Smooth muscle cell of the brain vasculature (primary cell): ENCODE measurements at regions not wholly inside any gene's neighbourhood (a gene's known extent, or its start where the extent isn't known, plus 50 kb on each side); places are given as distances from the start of the nearest gene placed in this dataset.
"Not testable (repeated sequence)": the region's sequence is repeated elsewhere in the genome, so short reads cannot be mapped to it uniquely, and the experiment has no call there.

Experiments
- DNase-seq: peaks from one replicate; pipeline ENCODE4 v3.0.0-alpha.2; 2012; ENCODE audit warnings: low read depth, low spot score

DNA sequence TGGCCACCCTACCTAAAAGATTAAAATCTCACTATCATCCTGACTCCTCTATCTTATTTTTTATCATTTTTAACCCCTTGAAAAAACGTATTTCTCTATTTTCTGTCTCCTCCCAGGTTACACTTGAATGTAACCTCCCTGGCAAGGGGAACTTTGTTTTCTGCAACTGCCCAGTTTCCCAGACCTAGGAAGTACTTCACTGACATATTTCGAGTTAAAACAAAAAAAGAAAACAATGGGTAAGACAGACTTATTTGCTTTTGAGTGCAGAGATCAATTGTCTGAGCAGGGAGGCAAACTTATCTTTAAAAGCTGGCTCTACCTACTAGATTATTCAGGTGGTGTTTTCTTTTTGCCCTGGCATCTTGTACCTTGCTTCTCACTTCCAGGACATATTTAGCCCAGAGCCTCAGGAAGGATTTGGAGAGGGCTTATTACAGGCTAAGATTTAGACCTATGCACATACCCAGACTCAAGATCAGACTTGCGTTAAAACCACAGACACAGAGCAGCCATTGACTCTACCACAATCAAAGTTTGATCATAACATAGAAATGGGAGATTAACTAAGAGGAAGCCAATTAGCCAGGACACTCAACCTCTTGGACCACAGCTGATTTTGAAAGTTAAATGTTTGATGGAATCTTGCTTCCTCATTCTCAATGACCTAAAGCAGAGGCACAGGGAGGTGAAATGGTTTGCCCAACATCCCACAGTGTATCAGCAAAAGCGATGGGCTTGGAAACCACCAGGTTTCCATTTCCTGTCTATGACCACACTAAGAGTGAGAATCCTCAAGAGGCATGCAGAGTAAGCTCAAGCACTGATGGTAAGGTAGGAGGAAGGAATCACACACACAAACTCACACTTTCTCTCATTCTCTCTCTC lies 169.5 kb upstream of the THBS1 start:
- no peak for DNase-seq

DNA sequence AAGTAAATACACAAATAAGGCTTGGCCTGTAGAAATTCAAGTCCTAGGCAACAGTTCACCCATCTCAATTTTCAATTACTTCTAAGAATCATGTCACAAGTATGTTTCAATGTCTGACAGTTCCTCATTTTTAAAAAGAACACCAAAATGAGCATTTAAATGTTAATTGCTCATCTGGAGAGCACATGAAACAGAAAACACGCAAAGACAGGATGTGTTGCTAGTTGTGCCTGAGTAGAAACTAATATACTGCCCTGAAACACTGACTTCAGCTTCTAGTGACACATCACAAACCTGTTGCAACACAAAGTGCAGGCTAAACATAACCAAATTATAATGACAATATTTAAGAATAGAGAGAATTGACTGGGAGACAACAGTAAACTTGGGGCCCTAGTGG lies 167.3 kb upstream of the THBS1 start:
- DNase-seq: no peak

DNA sequence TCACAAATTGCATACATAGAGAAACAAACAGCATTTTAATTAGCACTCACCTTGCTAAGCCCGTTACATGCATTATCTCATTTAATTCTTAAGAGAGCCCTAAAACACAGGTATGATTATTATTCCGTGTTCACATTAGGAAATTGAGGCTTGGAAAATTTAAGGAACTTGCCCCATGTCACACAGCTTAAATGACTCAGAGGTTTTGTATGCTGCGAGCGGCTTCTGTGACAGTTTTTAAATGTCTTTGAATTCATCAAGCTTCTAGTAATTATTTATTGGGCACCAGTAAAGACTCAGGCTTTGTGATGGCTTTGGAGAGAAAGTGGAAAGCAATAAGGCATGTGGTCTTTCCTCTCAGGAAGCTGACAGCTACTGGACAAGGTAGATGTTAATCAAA lies 166.7 kb upstream of the THBS1 start:
- no peak for DNase-seq

DNA sequence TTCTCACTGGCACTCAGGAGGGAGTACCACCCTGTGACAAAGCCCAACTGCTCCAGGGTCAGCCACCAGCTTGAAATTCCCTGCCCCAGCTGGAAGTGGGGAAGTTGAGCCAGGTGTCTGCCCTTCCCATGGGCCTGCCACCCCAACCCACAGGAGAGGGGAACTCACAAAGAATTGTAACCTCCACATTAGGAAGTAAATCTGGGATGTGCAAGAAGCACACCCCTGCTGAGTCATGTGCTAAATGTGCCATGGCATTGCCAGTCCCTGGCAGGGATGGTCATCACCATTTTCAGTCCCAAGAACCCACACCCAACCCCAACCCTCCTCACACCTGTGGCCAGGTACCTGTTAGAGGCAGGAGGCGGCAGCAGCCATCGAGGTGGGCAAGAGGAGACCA lies 165.2 kb upstream of the THBS1 start:
- DNase-seq: no peak

DNA sequence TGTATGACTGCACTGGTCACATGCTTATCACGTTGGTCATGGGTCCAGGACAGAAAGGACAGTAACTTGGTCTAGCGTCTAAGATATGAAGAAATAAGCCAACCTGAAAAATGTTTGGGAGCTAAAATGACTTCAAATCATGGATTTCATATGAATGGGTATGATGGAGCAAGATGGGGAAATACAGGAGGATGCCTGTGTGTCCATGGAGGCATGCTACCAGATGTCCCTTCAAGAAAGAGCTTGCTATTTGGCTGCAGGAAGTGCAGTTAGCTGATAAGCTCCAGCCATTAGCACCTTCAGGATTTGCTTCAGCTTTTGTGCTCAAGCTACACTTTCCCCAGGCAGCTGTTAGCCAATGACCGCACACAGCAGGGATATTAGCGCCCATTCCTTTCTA lies 164.6 kb upstream of the THBS1 start:
- DNase-seq: no peak

DNA sequence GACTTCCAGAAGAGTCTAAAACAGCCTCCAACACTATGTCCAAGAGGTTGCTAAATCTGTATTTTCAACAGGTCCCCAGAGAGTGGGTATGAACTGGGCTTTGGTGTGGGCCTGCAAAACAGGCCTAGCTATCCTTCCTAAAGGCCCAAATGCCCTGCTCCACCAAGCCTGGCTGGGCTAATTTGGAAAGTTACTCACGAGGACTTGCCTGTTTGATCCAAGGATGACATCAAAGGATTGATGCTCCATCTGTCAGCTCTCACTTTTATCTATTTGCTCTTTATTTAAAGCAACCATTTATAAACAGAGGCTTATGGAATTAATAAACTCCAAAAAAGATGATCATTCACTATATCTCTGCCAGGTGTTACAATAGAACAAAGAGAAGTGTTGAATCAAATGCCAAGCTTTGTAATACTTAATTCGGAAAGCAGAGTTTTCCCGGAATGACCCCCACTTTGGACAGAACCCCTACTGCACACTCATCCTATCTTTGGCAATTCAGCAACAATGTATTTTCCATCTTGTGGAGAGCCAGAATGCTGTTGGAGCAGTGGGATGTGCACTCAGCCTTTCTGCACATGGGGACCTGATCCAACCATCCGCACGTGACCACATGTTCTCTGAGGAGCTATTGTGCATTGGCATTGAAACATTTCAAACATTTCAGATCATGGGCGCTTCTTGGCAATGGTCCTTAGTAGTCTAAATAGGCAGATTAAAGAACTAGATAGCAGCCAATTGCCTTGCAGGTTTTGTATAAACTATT lies 163.3 kb upstream of the THBS1 start:
- DNase-seq: no peak

DNA sequence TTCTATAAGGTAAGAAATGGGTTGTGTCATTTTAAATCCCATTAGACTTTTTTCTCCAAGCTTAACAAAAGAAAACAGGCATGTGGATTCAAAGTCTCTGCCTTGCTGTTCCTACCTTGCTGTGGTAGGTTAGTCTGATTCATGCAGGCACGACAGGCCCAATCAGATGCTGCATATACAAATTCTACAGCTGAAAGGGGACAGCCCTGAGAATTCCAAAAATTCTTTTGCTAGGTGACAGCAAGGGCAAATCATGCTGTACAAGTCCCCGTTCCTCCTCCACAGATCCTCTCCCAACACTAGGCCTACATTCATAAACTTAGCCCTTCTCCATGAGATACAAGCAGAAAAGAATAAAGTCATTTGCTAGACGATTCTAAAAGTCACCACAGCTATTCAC lies 161.2 kb upstream of the THBS1 start:
- no peak for DNase-seq

DNA sequence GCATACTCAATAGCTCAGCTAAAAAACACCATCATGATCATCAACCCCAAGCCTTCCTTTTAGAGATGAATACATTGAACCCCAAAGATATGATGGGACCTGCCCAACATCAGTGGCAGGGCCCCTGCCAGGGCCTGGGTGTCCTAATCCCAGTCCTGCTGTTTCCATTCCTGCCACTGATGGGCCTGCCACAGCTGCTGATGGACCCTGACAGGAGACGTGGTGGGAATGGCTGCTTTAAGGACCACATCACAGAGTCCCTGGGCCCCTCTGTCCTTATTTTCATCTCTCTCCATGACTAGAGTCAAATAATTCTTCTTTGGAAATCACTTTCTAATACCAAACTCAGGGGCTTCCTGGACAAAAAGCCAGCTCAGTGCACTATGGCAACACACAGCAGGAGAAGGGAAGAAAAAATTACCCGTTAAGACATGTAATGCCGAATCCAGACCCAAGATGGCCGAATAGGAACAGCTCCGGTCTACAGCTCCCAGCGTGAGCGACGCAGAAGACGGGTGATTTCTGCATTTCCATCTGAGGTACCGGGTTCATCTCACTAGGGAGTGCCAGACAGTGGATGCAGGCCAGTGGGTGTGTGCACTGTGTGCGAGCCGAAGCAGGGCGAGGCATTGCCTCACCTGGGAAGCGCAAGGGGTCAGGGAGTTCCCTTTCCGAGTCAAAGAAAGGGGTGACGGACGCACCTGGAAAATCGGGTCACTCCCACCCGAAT lies 160.6 kb upstream of the THBS1 start:
- DNase-seq: not testable (repeated sequence)

DNA sequence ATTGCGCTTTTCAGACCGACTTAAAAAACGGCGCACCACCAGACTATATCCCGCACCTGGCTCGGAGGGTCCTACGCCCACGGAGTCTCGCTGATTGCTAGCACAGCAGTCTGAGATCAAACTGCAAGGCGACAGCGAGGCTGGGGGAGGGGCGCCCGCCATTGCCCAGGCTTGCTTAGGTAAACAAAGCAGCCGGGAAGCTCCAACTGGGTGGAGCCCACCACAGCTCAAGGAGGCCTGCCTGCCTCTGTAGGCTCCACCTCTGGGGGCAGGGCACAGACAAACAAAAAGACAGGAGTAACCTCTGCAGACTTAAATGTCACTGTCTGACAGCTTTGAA lies 160.1 kb upstream of the THBS1 start:
- not testable (repeated sequence) for DNase-seq

DNA sequence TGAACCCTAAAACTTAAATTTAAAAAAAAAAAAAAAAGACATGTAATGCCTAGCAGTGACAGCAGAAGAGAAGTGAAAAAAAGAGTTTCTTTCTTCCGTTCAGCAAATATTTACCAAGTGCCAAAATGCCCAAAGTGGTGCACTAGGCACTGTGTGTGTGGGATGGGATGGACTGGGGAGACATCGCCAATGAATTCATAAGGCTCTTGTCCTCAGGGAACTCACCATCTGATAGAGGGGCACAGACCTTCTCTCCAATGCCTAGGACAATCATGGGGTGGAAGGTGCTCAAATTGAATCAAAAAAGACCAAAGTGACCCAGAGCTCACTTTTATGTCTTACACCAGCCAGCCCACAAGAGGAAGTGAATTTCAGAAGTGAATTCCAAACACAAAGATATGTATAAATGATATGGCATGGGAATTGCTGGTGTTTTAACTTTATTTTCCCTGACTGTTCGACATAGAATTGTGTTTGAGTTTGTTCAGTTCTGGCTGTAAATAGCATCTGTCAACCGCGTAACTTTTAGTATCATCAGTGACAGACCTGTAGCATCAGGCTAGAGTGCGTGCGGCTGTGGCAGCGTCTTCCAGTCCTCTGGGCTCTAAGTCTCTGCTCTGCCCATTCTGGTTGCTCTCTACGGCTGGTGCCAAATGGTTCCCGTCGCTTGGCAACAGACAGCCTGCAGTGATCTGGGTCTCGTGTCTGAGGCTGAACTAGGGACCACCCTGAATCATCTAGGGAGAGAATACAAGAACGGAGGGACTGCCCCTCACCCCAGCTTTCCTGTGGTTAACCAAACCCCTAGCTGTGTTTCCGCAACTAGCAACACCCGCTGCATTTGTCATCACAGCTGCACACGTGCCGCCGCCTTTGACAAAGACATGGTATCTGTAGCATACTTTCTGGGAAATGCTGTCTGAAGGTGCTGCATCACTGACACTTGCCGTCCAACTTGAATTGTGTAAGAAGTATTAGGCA lies 154.0 kb upstream of the THBS1 start:
- peak; percentile 55 for DNase-seq

DNA sequence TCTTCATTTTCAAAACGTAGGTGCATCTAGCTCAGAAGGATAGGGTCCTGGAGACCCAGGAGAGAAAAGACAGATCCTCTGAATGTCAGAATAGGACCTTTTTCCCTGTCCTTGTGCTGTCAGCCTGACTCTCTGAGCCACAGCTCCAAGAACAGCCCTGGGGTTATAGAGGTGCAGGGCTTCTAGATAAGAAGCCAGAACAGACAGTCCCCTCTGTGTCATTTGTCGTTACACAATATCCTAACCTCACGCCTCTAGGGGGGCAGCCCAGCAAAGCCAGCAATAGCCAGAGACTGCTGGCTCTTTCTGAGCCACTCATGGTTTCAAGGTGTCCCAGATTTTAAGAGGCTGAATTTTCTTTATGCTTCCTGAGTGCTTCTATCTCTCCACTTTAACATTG lies 153.2 kb upstream of the THBS1 start:
- DNase-seq: no peak

DNA sequence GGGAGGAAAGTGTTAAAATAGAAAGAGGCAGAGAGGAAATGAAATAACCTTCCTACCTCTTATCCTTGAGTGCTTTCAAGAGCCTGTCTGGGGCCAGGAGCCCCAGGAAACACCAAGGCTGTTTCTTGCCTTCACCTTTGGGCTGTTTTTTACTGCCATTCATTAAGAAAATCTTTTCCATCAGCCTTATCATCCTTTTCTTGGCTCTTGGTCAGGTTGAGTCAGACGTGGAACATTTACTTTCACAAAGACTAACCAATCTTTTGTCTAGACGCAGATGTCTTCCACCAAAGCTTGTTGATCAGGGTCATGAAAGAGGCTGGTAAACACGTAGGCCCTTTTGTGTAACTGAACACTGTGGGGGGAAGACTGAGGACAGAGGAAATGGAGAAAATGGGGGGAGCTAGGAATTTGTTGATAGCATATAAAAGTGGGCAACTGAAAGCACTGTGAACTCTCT lies 151.0 kb upstream of the THBS1 start:
- DNase-seq: no peak

DNA sequence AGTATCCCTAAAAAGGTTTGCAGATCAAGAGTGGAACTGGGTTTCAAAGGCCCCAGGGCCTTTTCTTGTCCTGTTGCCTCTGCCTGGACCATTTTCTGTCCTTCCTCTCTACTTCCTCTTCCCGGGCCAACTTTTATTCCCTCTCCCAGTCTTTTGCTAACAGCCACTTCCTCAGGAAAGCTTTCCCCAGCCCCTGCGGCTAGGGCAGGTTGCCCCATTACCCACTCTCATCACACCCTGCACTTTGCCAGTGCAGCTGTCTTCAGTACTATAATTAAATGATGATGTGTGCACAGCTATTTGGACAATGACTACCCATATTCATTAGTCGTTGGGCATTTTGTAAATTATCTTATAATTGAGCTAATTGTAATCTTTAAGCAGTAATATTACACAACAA lies 150.5 kb upstream of the THBS1 start:
- DNase-seq: no peak

DNA sequence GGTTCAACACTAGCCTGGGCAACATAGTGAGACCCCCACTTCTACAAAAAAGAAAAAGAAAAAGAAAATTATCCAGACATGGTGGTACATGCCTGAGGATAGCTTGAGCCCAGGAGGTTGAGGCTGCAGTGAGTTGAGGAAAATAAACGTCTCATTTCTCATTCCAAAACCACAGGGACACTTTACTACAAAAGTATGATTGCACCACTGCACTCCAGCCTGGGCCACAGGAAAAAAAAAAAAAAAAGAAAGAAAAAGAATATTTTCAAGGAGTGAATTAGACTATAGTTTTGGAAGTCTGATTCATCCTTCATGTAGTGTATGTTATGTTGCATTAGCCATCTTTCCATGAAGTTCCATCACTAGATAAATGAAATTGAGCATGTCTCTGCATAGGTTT lies 149.5 kb upstream of the THBS1 start:
- no peak for DNase-seq

DNA sequence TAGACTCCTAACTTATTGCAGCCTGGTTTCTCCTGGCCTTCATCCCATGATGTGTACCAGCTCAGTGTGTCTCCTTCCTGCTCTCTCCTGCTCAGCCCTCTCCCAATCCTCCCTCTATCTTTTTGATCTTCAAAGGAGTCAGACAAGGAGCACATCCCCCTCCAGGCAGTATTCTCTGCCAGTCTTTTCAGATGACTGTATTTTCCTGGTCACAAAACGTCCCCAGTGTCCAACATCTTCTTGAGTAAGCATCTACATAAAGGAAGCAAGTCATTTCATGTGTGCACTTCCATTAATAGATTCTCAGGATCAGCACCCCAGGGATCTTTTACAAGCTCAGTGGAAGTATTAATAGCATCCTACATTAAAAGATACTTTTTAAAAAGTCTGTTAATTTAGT lies 148.9 kb upstream of the THBS1 start:
- no peak for DNase-seq

DNA sequence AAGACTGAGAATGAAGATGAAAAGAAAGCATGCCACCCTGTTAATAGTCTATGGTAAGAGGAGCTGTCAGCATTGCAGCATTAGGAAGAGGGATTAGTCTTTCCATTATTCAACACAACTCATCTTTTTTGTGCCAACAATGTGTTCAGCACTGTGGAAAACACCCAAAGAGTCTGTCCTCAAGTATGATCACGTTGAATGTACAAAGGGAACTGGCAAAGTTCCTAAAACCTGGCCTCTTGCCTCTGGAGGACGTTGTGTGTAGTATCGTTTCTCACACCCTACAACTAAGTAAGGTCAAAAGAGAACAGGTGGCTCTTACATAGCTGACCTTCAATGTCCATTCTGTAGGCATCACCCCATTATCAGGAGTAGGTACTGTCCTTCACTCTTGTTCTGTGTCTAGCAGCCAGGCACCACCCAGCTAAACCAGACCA lies 147.9 kb upstream of the THBS1 start:
- DNase-seq: no peak

DNA sequence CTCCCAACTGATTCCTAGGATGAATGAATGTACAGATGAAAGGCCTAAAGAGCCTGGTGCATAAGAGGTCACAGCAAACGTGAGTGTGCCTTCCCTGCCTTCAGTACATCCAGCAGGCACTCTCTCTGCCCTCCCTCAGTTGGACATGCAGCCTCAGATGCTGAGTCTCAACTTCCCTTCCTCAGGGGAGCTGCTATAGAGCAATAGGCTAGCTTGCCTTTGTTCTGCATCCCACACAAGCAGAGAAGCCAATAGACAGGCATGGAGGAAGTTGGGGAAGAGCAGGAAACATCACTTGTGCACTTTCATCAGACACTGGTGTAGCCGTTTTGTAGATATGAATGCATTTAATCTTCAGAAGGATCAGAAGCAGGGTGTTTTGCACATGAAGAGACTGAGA lies 147.5 kb upstream of the THBS1 start:
- no peak for DNase-seq

DNA sequence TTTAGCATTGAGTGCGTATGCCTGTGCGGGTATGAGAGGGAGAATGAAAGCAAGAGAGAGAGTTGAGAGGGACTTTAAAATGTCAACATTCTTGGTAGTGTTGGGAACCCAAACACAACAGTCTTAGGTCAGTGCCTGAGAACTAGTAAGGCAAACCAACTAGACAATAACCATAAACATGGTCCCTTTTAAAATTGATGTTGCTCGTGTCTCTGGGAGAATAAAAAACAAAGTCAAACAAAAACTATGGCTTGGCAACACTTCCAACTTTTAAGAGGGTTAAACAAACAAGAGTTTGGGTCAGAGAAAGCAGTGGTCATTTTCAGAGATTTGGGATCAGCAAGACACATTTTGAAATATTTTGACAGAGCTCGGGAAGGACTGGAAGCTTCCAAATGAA lies 146.7 kb upstream of the THBS1 start:
- DNase-seq: peak; percentile 21

DNA sequence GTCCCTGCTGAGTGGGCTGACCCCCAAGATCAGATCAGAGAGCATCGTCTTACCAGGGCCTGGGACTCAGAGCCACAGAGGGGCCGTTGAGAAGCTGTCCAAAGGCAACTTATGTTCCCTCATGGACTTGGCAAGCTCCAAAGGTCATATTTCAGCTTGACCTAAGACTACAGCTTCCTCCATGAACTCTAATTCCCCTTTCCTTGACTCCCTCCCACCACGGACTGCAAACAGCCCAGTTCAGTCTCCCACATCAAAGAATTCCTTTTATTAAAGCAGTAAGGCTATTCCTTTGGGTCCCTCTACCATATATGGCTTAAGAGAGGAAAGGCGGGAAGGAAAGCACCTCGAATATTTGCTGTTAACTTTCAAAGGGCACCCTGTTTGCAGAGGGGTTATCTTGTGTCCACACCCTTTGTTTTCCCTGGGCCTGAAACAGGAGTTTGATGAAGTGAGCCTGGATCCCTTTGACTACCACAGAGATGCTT lies 146.1 kb upstream of the THBS1 start:
- DNase-seq: peak; percentile 65

DNA sequence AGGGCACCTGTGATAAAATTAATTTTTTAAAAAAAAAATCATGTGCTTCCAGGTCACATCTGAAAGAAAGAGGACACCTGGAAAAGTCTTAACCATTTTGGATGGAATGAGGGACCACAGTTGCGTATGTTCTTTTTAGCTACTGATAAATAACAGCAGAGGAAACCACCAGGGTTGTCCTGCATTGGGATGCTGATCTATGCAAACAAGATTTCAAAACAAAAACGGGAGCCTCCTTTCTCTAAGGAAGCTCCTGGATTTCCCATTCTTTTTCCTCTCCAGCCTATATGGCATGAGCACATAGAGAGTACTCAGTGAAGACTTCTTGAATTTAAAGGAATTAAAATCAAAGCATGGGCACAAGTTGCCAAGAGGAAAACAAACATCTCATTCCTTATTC lies 145.6 kb upstream of the THBS1 start:
- no peak for DNase-seq

DNA sequence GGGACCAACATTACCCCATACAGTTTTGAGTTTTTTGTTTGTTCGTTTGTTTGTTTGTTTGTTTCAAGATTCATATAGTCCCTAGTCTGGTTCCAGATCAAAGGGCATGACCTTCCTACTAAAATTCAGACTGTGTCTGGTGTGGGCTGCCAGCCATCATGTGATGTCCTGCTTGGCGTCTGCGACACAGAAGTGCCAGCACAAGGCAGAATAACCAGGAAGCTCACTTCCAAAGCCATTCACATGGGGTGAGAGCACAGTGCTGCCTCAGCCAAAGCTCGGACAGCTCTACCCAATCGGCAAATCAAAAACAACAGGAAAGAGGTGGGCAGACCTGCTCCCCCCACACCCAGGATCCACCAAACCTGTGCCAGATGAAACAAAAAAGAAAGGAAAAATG lies 142.6 kb upstream of the THBS1 start:
- no peak for DNase-seq
